IMR-90 (cell line): ENCODE measurements at regions not wholly inside any gene's neighbourhood (a gene's known extent, or its start where the extent isn't known, plus 50 kb on each side); places are given as distances from the start of the nearest gene placed in this dataset.

Experiments used
- ATAC-seq: fragments of 200-7000 bp; cut with Tn5 transposase; 2 replicates; pipeline ENCODE4 v1.9.1; 2020; ENCODE audit warnings: low read depth, mild to moderate bottlenecking, moderate library complexity
- BruUV-seq: library from RNA; stranded (reverse); fragments of 400-500 nt; replicated peaks from 2 replicates; lab custom pipeline; 2021; lab: Mats Ljungman, UMichigan
- CTCF ChIA-PET: fragments of 300-600 bp; formaldehyde crosslinking; extraction: SDS; loops from one replicate; lab custom pipeline; 2021; ENCODE audit warnings: antibody characterized with exemption; lab: Yijun Ruan, JAX
- POLR2A ChIA-PET: fragments of 300-600 bp; sonication (Branson Sonifier 250); formaldehyde crosslinking; loops from one replicate; lab custom pipeline; 2022; ENCODE audit warnings: antibody characterized with exemption; ENCODE audit not compliant: unreplicated experiment; lab: Charles Lee
- DNase-seq: peaks from one replicate; pipeline ENCODE4 v3.0.0; 2013
- H2AFZ ChIP-seq: replicated peaks from 2 replicates; pipeline ENCODE3; 2013; ENCODE audit warnings: low read length, mild to moderate bottlenecking; ENCODE audit not compliant: poor library complexity
- H2AK5ac ChIP-seq: 2 replicates; pipeline ENCODE4 v1.6.1; 2013; ENCODE audit warnings: low read depth, low read length, inconsistent platforms
- H2AK9ac ChIP-seq: replicated peaks from 2 replicates; pipeline ENCODE3; 2013; ENCODE audit warnings: mild to moderate bottlenecking, low read depth, low read length, moderate library complexity; ENCODE audit not compliant: poor library complexity
- H2BK120ac ChIP-seq: 2 replicates; pipeline ENCODE4 v1.6.1; 2013; ENCODE audit warnings: low read depth, low read length, inconsistent platforms
- H2BK15ac ChIP-seq: 3 replicates; pipeline ENCODE4 v1.6.1; 2013; ENCODE audit warnings: low read depth, low read length, inconsistent platforms
- H2BK20ac ChIP-seq: 2 replicates; pipeline ENCODE4 v1.6.1; 2013; ENCODE audit warnings: low read depth, mild to moderate bottlenecking, inconsistent platforms, low read length, moderate library complexity
- H2BK5ac ChIP-seq: 2 replicates; pipeline ENCODE4 v1.6.1; 2013; ENCODE audit warnings: mild to moderate bottlenecking, low read depth, low read length, inconsistent platforms; ENCODE audit not compliant: poor library complexity, severe bottlenecking
- H3K14ac ChIP-seq: replicated peaks from 2 replicates; pipeline ENCODE4 v1.6.1; 2013; ENCODE audit warnings: low read depth, low read length, inconsistent platforms
- H3K18ac ChIP-seq: 2 replicates; pipeline ENCODE4 v1.6.1; 2013; ENCODE audit warnings: low read depth, low read length, control low read depth
- H3K23ac ChIP-seq: 2 replicates; pipeline ENCODE4 v1.6.1; 2013; ENCODE audit warnings: low read depth, low read length, inconsistent platforms
- H3K27ac ChIP-seq: 2 replicates; pipeline ENCODE4 v1.5.1; 2013; ENCODE audit warnings: mild to moderate bottlenecking, control low read depth, low read length; ENCODE audit not compliant: insufficient read depth
- H3K27me3 ChIP-seq: 2 replicates; pipeline ENCODE4 v1.6.1; 2013; ENCODE audit warnings: low read length; ENCODE audit not compliant: control insufficient read depth, insufficient read depth
- H3K36me3 ChIP-seq: 2 replicates; pipeline ENCODE4 v1.6.1; 2013; ENCODE audit warnings: low read length, mixed read lengths; ENCODE audit not compliant: control insufficient read depth, insufficient read depth
- H3K4ac ChIP-seq: 2 replicates; pipeline ENCODE4 v1.6.1; 2013; ENCODE audit warnings: low read depth, low read length, inconsistent platforms
- H3K4me1 ChIP-seq: 2 replicates; pipeline ENCODE4 v1.6.1; 2013; ENCODE audit warnings: low read length, mixed read lengths; ENCODE audit not compliant: control insufficient read depth, insufficient read depth
- H3K4me2 ChIP-seq: 2 replicates; pipeline ENCODE4 v1.6.1; 2013; ENCODE audit warnings: low read depth, mild to moderate bottlenecking, control low read depth, low read length, moderate library complexity
- H3K4me3 ChIP-seq: 2 replicates; pipeline ENCODE4 v1.5.1; 2013; ENCODE audit warnings: low read depth, mild to moderate bottlenecking, control low read depth, low read length, moderate library complexity; ENCODE audit not compliant: insufficient read depth
- H3K56ac ChIP-seq: 2 replicates; pipeline ENCODE4 v1.6.1; 2013; ENCODE audit warnings: low read length, inconsistent platforms; ENCODE audit not compliant: insufficient read depth; ENCODE audit errors: extremely low read depth
- H3K79me1 ChIP-seq, 2 experiments: 2 replicates each; pipeline ENCODE4 v1.6.1; 2013; ENCODE audit warnings: low read length in 2 of 2, inconsistent platforms in 1 of 2, low read depth in 1 of 2
- H3K9ac ChIP-seq: 2 replicates; pipeline ENCODE4 v1.6.1; 2013; ENCODE audit warnings: low read depth, low read length, control low read depth
- H3K9me1 ChIP-seq: 2 replicates; pipeline ENCODE4 v1.6.1; 2013; ENCODE audit warnings: low read length, inconsistent platforms; ENCODE audit not compliant: insufficient read depth
- H3K9me3 ChIP-seq: 2 replicates; pipeline ENCODE4 v1.6.1; 2013; ENCODE audit warnings: low read length; ENCODE audit not compliant: control insufficient read depth, insufficient read depth
- H4K20me1 ChIP-seq: 2 replicates; pipeline ENCODE4 v1.6.1; 2013; ENCODE audit warnings: low read length, inconsistent platforms; ENCODE audit not compliant: insufficient read depth
- H4K5ac ChIP-seq: 2 replicates; pipeline ENCODE4 v1.6.1; 2013; ENCODE audit warnings: mild to moderate bottlenecking, low read depth, low read length, control low read depth
- H4K8ac ChIP-seq, 2 experiments: 2 replicates each; pipeline ENCODE4 v1.6.1; 2013; ENCODE audit warnings: low read depth in 2 of 2, low read length in 2 of 2, control low read depth in 1 of 2, inconsistent platforms in 1 of 2
- H4K91ac ChIP-seq: 2 replicates; pipeline ENCODE4 v1.6.1; 2013; ENCODE audit warnings: low read depth, low read length, inconsistent platforms; ENCODE audit not compliant: insufficient read depth
- BHLHE40 ChIP-seq: fragments of 150-350 bp; IDR thresholded peaks from 2 replicates; pipeline ENCODE4 v1.6.1; 2016; ENCODE audit warnings: mild to moderate bottlenecking, low read depth, low read length
- CEBPB ChIP-seq: IDR thresholded peaks from 2 replicates; pipeline ENCODE4 v1.6.1; 2012; ENCODE audit warnings: low read depth, low read length, improper control_type of control experiment
- CHD1 ChIP-seq: IDR thresholded peaks from 2 replicates; pipeline ENCODE4 v1.6.1; 2012; ENCODE audit warnings: low read depth, low read length, improper control_type of control experiment
- FOS ChIP-seq: fragments of 150-350 bp; IDR thresholded peaks from 2 replicates; pipeline ENCODE4 v1.6.1; 2016; ENCODE audit warnings: low read depth, low read length
- NFE2L2 ChIP-seq: fragments of 150-350 bp; IDR thresholded peaks from 2 replicates; pipeline ENCODE4 v1.6.1; 2016; ENCODE audit warnings: low read depth, mild to moderate bottlenecking, low read length
- RAD21 ChIP-seq: IDR thresholded peaks from 2 replicates; pipeline ENCODE4 v1.6.1; 2012; ENCODE audit warnings: low read length, improper control_type of control experiment
- RFX5 ChIP-seq: IDR thresholded peaks from 2 replicates; pipeline ENCODE4 v1.8.0; 2012; ENCODE audit warnings: low read depth, mild to moderate bottlenecking, low read length, moderate library complexity
- WGBS, 2 experiments: methylation state at CpG; one replicate each; pipeline versions ENCODE4 v1.1.5 to v1.1.7; 2013; ENCODE audit warnings: missing lambda C conversion rate in 2 of 2; ENCODE audit not compliant: insufficient read length in 1 of 2; ENCODE audit errors: extremely low coverage in 2 of 2; 5-methylcytosine and 5-hydroxymethylcytosine counted together
- dilution Hi-C: fragments of 300-500 bp; cut with HindIII; formaldehyde crosslinking; loops from one replicate; pipeline ENCODE4 v1.14.3; 2018; ENCODE audit warnings: low sequenced_read_pairs; ENCODE audit not compliant: unreplicated experiment
- in situ Hi-C: fragments of 300-500 bp; cut with MboI; formaldehyde crosslinking; loops from 3 replicates; pipeline ENCODE4 v1.14.3; 2019; ENCODE audit warnings: low sequenced_read_pairs, inconsistent platforms, mixed read lengths
- intact Hi-C: fragments of 100-400 bp; cut with micrococcal nuclease; formaldehyde crosslinking; loops from 2 replicates; pipeline ENCODE4 v1.10.0; 2022
- TF ChIP-seq, protein P1 (sequence below): fragments of 150-350 bp; IDR thresholded peaks from 2 replicates; pipeline ENCODE4 v1.6.1; 2016; ENCODE audit warnings: low read depth, mild to moderate bottlenecking, low read length, moderate library complexity, borderline replicate concordance
- TF ChIP-seq, protein P2 (sequence below): conservative IDR thresholded peaks from 2 replicates; pipeline ENCODE4 v1.5.1; 2012; ENCODE audit warnings: mild to moderate bottlenecking, low read depth, low read length, improper control_type of control experiment

DNA sequence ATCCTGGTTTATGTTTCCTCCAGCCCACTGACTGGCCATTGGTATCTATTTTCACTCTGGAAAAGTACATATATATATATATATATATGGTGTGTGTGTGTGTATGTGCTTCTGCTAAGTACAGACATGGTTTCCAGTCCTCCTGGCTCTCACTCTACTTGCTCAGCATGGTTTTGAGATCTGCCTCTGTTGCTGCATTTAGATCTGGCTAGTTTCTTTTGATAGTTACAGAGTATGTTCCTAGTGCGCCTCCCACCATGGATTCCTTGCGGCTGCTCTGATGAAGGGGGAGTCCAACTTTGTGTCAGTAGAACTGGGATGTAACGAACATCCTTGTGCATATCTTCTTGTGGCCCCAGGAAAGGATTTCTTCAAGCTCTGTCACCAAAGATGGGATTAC, 274.1 kb downstream of the MIAT start:
- H2AK5ac ChIP-seq, result no peak overlapping the region
- H2BK120ac ChIP-seq, result no peak overlapping the region
- no peak overlapping the region for H3K27ac ChIP-seq
- H3K18ac ChIP-seq, result no peak overlapping the region
- H2BK20ac ChIP-seq, result no peak overlapping the region
- BruUV-seq, result no TSS peak
- H3K4me1 ChIP-seq, result no peaks in the 10 kb centered on the region
- TF ChIP-seq FOS (no peak), RFX5 (no peak), NFE2L2 (no peak), RAD21 (no peak), CEBPB (no peak), CHD1 (no peak), BHLHE40 (no peak)
- TF ChIP-seq, protein P1, sequence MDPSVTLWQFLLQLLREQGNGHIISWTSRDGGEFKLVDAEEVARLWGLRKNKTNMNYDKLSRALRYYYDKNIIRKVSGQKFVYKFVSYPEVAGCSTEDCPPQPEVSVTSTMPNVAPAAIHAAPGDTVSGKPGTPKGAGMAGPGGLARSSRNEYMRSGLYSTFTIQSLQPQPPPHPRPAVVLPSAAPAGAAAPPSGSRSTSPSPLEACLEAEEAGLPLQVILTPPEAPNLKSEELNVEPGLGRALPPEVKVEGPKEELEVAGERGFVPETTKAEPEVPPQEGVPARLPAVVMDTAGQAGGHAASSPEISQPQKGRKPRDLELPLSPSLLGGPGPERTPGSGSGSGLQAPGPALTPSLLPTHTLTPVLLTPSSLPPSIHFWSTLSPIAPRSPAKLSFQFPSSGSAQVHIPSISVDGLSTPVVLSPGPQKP, result no peak
- TF ChIP-seq, protein P2, sequence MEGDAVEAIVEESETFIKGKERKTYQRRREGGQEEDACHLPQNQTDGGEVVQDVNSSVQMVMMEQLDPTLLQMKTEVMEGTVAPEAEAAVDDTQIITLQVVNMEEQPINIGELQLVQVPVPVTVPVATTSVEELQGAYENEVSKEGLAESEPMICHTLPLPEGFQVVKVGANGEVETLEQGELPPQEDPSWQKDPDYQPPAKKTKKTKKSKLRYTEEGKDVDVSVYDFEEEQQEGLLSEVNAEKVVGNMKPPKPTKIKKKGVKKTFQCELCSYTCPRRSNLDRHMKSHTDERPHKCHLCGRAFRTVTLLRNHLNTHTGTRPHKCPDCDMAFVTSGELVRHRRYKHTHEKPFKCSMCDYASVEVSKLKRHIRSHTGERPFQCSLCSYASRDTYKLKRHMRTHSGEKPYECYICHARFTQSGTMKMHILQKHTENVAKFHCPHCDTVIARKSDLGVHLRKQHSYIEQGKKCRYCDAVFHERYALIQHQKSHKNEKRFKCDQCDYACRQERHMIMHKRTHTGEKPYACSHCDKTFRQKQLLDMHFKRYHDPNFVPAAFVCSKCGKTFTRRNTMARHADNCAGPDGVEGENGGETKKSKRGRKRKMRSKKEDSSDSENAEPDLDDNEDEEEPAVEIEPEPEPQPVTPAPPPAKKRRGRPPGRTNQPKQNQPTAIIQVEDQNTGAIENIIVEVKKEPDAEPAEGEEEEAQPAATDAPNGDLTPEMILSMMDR, result no peak
- no peak overlapping the region for H4K5ac ChIP-seq
- no peak overlapping the region for H3K14ac ChIP-seq
- 73% methylated on average over 3 of the region's 3 CpGs; no CpG with 5 or more reads in 1 of the 2 experiments for WGBS, 2 experiments
- dilution Hi-C loops (no loop called here), in situ Hi-C loops (no loop called here), intact Hi-C loops (no loop called here)
- no peaks in the 10 kb centered on the region for H3K36me3 ChIP-seq
- no peak for DNase-seq
- H3K4me3 ChIP-seq, result no peak overlapping the region
- H2AK9ac ChIP-seq, result no peak overlapping the region
- no peaks in the 10 kb centered on the region for H3K9me3 ChIP-seq
- ATAC-seq, result no peak
- H3K23ac ChIP-seq, result no peak overlapping the region
- no peak overlapping the region for H3K56ac ChIP-seq
- no peak overlapping the region for H3K4ac ChIP-seq
- H2BK15ac ChIP-seq, result no peak overlapping the region
- no peak overlapping the region for H3K9ac ChIP-seq
- H3K9me1 ChIP-seq, result no peaks in the 10 kb centered on the region
- H4K8ac ChIP-seq, result no peak overlapping the region
- CTCF ChIA-PET, result no interaction called here
- H2BK5ac ChIP-seq, result no peak overlapping the region
- no peak overlapping the region for H4K91ac ChIP-seq
- peaks cover 29% of the 10 kb centered on the region for H3K27me3 ChIP-seq
- POLR2A ChIA-PET, result no interaction called here
- no peak overlapping the region for H3K4me2 ChIP-seq
- H4K20me1 ChIP-seq, result no peaks in the 10 kb centered on the region
- H2AFZ ChIP-seq, result no peak overlapping the region
- no peaks in the 10 kb centered on the region for H3K79me1 ChIP-seq
